Stimulated activated memory B cell treated with anti-CD40 and anti-IgM and Interleukin-4, amounts not matched to agents 10 μg/mL and 1 μg/mL and 100 μg/mL, for 72 hours (primary cell): ENCODE measurements at regions not wholly inside any gene's neighbourhood (a gene's known extent, or its start where the extent isn't known, plus 50 kb on each side); places are given as distances from the start of the nearest gene placed in this dataset.
"Not testable (repeated sequence)": the region's sequence is repeated elsewhere in the genome, so short reads cannot be mapped to it uniquely, and the experiment has no call there.

Experiments used
- ATAC-seq: fragments of 150-1000 bp; cut with Tn5 transposase; 2 replicates; pipeline ENCODE4 v1.10.0; 2021
- H3K27ac Mint-ChIP-seq: one replicate; pipeline ENCODE4 v1.8.0; 2022; ENCODE audit warnings: mild to moderate bottlenecking, mixed read lengths
- H3K27me3 Mint-ChIP-seq: one replicate; pipeline ENCODE4 v1.8.0; 2022; ENCODE audit warnings: mixed read lengths
- H3K36me3 Mint-ChIP-seq: one replicate; pipeline ENCODE4 v1.8.0; 2022; ENCODE audit warnings: mixed read lengths
- H3K4me1 Mint-ChIP-seq: one replicate; pipeline ENCODE4 v1.8.0; 2022; ENCODE audit warnings: mixed read lengths
- H3K4me3 Mint-ChIP-seq: one replicate; pipeline ENCODE4 v1.8.0; 2022; ENCODE audit warnings: mild to moderate bottlenecking, moderate library complexity, mixed read lengths
- H3K9me3 Mint-ChIP-seq: one replicate; pipeline ENCODE4 v1.8.0; 2022; ENCODE audit warnings: mixed read lengths

DNA sequence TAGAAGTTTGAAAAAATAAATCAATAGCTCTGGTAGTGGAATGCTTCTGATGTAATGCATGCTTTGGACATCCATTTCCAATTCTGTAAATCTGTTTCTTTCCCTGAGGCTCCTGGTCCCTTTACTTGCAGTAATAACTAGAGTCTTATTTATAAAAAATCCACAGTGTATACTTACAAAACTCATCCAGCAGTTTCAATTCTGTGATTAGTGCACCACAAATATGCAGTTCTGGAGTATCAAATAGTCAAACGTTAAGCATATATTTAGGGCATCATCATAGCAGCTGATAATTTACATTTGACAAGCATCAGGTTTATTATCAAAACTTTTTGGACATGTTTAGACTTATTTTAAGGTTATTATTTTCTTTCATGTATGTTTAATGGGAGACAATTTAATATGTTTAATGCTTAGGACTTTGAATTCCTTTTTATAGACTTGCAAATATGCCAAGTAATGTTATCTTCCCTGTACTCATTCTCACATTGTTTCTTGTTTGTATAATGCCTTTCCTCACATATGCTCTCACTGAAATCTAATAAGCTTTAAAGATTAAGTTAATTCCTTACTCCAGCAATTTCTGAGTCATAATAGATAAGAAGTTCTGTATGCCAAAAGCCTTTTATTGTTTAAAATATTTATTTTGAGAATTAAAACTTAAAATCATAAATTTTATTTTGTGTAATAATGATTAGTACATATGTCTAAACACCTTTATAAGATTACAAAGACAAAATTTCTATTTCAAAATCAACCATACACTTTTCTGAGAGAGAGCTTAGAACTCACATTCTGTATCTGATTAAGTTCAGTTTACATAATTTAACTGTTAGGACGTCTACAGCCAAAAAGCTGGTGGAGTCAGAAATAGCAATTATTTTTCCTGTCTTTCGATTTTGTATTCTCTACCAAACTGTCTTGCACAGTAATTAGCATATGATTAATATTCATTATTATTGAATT is 341.5 kb upstream of the TMEFF2 start:
- H3K4me3 Mint-ChIP-seq = no peak overlapping the region
- H3K36me3 Mint-ChIP-seq = no peaks in the 10 kb centered on the region
- ATAC-seq = no peak
- no peak overlapping the region for H3K27ac Mint-ChIP-seq
- H3K9me3 Mint-ChIP-seq = no peaks in the 10 kb centered on the region
- no peaks in the 10 kb centered on the region for H3K27me3 Mint-ChIP-seq
- H3K4me1 Mint-ChIP-seq = no peaks in the 10 kb centered on the region

DNA sequence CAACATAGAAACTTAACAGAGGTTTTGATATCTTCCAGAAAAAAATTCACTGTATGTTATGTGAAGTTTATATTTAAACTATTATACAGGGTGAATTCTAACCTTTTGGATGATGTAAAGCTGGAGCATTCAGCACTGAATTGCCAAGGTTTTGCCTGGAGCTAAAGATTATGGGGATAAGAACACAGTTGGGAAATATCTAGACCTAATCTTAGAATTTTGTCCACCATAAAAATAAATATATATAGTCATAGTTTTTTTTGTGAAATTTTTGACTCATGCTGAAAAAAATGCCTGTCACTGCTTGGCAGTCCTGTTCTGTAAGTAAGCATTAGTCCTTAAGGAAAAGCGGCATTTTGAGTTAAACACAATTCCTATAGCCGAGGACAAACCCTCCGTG is 339.3 kb upstream of the TMEFF2 start:
- ATAC-seq = no peak
- Mint-ChIP-seq H3K9me3 (peaks cover 3% of the 10 kb centered on the region), H3K4me3 (no peak overlapping the region), H3K4me1 (no peaks in the 10 kb centered on the region), H3K27ac (no peak overlapping the region), H3K36me3 (no peaks in the 10 kb centered on the region), H3K27me3 (no peaks in the 10 kb centered on the region)

DNA sequence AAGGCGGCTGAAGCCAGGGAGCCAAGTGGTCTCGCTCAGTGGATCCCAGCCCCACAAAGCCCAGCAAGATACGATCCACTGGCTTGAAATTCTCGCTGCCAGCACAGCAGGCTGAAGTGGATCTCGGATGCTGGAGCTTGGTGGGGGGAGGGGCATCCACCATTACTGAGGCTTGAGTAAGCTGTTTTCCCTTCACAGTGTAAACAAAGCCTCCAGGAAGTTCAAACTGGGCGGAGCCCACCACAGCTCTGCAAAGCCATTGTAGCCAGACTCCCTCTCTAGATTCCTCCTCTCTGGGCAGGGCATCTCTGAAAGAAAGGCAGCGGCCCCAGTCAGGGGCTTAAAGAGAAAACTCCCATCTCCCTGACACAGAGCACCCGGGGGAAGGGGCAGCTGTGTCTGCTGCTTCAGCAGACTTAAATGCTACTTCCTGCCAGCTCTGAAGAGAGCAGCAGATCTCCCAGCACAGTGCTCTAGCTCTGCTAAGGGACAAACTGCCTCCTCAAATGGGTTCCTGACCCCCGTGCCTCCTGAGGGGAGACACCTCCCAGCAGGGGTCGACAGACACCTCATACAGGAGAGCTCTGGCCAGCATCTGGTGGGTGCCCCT is 330.0 kb upstream of the TMEFF2 start:
- not testable (repeated sequence) for H3K4me1 Mint-ChIP-seq, H3K36me3 Mint-ChIP-seq, H3K27ac Mint-ChIP-seq, H3K4me3 Mint-ChIP-seq, H3K9me3 Mint-ChIP-seq, H3K27me3 Mint-ChIP-seq, ATAC-seq

DNA sequence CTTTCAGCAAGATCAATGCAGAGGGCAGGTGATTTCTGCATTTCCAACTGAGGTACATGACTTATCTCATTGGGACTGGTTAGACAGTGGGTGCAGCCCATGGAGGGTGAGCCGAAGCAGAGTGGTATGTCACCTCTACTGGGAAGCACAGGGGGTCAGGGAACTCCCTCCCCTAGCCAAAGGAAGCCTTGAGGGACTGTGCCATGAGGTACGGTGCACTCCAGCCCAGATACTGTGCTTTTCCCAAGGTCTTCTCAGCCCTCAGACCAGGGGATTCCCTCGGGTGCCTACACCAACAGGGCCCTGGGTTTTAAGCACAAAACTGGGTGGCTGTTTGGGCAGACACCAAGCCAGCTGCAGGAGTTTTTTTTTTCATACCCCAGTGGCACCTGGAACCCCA is 329.5 kb upstream of the TMEFF2 start:
- not testable (repeated sequence) for H3K9me3 Mint-ChIP-seq, H3K36me3 Mint-ChIP-seq, H3K27ac Mint-ChIP-seq, H3K4me3 Mint-ChIP-seq, ATAC-seq, H3K27me3 Mint-ChIP-seq, H3K4me1 Mint-ChIP-seq

DNA sequence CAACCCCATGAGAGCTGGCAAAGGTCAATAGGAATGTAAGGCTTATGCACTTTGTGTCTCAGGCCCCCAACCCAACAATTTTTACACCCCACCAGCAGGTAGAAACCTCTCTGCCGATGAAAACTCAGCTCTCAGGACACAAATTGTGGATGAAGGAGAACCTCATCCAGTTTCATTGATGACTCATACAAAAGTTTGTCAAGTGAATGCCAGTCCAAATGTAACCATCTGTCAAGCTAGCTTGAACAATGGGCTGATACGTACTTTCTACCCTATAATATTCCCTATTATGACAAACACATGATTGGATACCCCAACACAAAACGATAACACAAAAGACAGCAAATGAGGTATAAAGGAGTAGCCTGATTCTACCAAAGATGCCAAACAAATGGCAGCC is 321.2 kb upstream of the TMEFF2 start:
- Mint-ChIP-seq H3K27ac (no peak overlapping the region), H3K4me1 (no peaks in the 10 kb centered on the region), H3K27me3 (peaks cover 6% of the 10 kb centered on the region), H3K4me3 (no peak overlapping the region), H3K9me3 (no peaks in the 10 kb centered on the region), H3K36me3 (no peaks in the 10 kb centered on the region)
- no peak for ATAC-seq

DNA sequence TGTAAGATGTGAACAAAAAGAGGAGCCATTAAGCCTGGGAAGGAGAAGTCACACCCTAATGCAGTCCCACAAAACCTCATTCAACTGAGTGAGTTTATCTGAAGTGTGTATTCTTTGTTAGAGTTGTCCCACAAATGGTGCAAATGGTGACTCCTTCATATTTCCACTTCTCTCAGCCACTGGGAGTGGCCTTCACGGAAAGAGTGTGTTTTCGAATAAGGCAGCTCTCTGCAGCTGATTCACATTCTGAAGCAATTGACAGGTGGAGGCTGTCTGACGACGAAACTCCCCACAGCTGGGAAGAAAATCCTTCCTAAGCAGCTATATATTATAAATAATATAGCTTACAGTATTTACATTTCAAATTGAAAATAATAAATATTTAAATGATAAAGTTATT is 318.8 kb upstream of the TMEFF2 start:
- H3K27ac Mint-ChIP-seq = no peak overlapping the region
- no peaks in the 10 kb centered on the region for H3K36me3 Mint-ChIP-seq
- H3K4me3 Mint-ChIP-seq = no peak overlapping the region
- H3K4me1 Mint-ChIP-seq = no peaks in the 10 kb centered on the region
- H3K27me3 Mint-ChIP-seq = no peaks in the 10 kb centered on the region
- ATAC-seq = no peak
- no peaks in the 10 kb centered on the region for H3K9me3 Mint-ChIP-seq

DNA sequence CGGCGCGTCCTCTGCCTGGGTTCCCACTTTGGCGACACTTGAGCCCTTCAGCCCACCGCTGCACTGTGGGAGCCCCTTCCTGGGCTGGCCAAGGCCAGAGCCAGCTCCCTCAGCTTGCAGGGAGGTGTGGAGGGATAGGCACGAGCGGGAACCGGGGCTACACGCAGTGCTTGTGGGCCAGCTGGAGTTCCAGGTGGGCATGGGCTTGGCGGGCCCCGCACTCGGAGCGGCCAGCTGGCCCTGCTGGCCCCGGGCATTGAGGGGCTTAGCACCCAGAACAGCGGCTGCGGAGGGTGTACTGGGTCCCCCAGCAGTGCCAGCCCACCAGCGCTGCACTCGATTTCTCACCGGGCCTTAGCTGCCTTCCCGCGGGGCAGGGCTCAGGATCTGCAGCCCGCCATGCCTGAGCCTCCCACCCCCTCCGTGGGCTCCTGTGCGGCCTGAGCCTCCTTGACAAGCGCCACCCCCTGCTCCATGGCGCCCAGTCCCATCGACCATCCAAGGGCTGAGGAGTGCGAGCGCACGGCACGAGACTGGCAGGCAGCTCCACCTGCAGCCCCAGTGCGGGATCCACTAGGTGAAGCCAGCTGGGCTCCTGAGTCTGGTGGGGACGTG is 313.2 kb upstream of the TMEFF2 start:
- not testable (repeated sequence) for H3K27me3 Mint-ChIP-seq, H3K9me3 Mint-ChIP-seq, H3K36me3 Mint-ChIP-seq, ATAC-seq, H3K4me3 Mint-ChIP-seq, H3K27ac Mint-ChIP-seq, H3K4me1 Mint-ChIP-seq

DNA sequence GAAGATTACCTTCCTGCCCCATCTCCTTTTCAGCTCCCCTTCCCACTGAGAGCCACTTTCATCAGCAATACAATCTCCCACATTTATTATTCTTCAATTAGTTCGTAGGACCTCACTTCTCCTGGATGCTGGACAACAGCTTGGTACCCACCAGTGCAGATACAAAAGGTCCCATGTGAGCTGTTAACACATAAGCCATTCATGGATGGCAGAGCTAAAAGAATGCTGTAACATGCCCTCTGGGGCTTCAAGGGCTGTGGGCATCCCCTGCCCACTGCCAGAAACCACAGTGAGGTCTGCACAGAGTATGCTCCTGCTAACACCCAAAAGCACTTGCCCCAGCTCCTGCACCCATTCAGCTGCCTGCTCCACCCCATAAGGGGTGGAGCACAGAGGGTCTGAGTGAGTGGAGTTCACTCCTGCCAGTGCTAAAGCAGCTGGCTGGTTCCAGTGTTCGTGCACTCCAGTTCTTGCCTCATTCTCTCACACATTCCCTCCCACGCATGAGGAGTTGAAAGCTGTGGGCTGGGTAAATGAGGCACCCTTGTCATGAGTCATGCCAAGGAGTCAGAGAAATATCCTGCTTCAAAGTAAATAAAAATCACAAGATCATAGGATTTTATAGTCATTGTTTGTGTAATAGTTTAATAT is 305.9 kb upstream of the TMEFF2 start:
- Mint-ChIP-seq H3K9me3 (no peaks in the 10 kb centered on the region), H3K27ac (no peak overlapping the region), H3K27me3 (no peaks in the 10 kb centered on the region), H3K36me3 (no peaks in the 10 kb centered on the region), H3K4me1 (no peaks in the 10 kb centered on the region), H3K4me3 (no peak overlapping the region)
- ATAC-seq = peak; percentile 14

DNA sequence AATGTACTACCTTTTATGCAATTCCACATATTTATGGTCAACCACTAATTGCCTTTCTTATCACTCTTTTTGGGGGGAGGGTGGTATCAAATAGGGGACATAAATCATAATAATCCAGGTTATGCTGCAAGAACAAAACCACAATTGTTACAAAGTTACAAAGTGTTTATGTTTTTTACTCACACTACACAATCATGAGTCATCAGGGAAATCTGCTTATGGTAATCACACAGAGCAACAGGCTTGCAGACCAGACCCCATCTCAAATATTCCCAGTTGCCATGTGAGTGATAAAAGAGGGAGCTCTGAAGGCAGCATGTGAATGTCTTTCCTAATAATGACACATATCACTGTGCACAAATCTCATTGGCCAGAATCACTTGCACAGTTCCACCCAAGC is 304.7 kb upstream of the TMEFF2 start:
- H3K27ac Mint-ChIP-seq = no peak overlapping the region
- H3K4me3 Mint-ChIP-seq = no peak overlapping the region
- ATAC-seq = no peak
- H3K36me3 Mint-ChIP-seq = no peaks in the 10 kb centered on the region
- no peaks in the 10 kb centered on the region for H3K4me1 Mint-ChIP-seq
- H3K9me3 Mint-ChIP-seq = no peaks in the 10 kb centered on the region
- H3K27me3 Mint-ChIP-seq = no peaks in the 10 kb centered on the region

DNA sequence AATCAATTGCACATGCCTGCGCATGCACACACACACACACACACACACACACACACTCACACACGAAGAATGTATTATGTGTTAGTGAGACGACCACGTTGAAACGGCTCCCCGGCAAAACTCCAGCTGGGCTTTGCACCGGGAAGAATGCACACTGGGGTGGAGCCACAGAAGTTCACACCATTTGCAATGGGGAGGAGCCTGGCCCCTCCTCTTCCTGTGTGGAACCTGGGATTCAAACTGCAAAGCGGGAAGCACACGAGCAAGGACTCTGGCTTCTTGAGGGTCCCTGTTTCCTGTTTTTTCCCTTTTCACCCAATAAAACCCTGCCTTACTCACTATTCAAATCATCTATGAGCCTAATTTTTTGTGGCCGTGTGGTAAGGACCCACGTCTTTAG is 304.0 kb upstream of the TMEFF2 start:
- no peak for ATAC-seq
- H3K4me1 Mint-ChIP-seq = no peaks in the 10 kb centered on the region

DNA sequence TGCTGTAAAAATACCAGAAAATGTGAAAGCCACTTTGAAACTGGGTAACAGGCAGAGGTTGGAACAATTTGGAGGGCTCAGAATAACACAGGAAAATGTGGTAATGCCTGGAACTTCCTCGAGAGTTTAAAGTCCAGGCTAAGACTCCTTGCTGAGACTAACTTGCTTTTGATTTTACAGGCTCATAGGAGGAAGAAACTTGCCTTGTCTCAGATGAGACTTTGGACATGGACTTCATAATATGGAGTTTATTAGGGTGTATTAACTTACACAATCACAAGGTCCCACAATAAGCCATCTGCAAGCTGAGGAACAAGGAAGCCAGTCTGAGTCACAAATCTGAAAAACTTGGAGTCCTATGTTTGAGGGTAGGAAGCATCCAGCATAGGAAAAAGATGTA is 293.4 kb upstream of the TMEFF2 start:
- H3K4me3 Mint-ChIP-seq, H3K36me3 Mint-ChIP-seq, H3K27me3 Mint-ChIP-seq, H3K9me3 Mint-ChIP-seq, H3K27ac Mint-ChIP-seq, H3K4me1 Mint-ChIP-seq, ATAC-seq: not testable (repeated sequence)

More for the DNA sequence above, 304.0 kb upstream of the TMEFF2 start:
- Mint-ChIP-seq H3K4me3 (no peak overlapping the region), H3K27ac (no peak overlapping the region), H3K27me3 (no peaks in the 10 kb centered on the region), H3K36me3 (no peaks in the 10 kb centered on the region), H3K9me3 (no peaks in the 10 kb centered on the region)

DNA sequence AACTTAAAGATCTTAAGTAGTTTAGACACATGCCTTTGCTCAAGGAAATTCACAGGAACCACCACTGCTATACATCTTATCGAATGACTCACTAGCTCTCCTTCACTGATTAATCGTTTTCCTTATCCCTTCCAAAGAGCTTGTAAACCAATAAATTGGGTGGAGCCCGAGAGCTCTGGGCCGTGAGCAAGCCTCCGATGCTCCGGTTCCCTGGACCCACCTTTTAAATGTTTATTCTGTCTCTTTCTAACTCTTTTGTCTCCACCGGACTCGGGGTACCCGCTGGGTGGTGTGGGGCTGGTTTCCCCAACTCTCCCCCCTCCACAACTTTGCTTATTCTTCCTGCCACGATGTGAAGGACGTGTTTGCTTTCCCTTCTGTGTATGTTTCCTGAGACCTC is 292.9 kb upstream of the TMEFF2 start:
- no peak overlapping the region for H3K4me3 Mint-ChIP-seq
- no peak for ATAC-seq
- H3K36me3 Mint-ChIP-seq = no peaks in the 10 kb centered on the region
- no peaks in the 10 kb centered on the region for H3K27me3 Mint-ChIP-seq
- H3K4me1 Mint-ChIP-seq = no peaks in the 10 kb centered on the region
- no peak overlapping the region for H3K27ac Mint-ChIP-seq
- H3K9me3 Mint-ChIP-seq = peaks cover 3% of the 10 kb centered on the region

DNA sequence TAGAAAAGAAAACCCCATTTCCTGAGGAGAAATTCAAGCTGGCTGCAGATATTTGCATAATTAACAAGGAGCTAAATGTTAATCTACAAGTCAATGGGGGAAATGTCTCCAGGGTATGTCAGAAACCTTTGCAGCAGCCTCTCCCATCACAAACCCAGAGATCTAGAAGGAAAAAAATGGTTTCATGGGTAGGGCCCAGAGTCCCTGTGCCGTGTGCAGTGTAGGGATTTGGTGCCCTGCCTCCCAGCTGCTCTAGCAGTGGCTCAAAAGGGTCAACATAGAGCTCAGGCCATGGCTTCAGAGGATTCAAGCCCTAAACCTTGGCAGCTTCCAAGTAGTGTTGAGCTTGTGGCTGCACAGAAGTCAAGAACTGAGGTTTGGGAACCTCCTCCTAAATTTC is 290.2 kb upstream of the TMEFF2 start:
- no peak for ATAC-seq
- Mint-ChIP-seq H3K36me3 (no peaks in the 10 kb centered on the region), H3K4me3 (no peak overlapping the region), H3K9me3 (peaks cover 3% of the 10 kb centered on the region), H3K4me1 (no peaks in the 10 kb centered on the region), H3K27me3 (no peaks in the 10 kb centered on the region), H3K27ac (no peak overlapping the region)

DNA sequence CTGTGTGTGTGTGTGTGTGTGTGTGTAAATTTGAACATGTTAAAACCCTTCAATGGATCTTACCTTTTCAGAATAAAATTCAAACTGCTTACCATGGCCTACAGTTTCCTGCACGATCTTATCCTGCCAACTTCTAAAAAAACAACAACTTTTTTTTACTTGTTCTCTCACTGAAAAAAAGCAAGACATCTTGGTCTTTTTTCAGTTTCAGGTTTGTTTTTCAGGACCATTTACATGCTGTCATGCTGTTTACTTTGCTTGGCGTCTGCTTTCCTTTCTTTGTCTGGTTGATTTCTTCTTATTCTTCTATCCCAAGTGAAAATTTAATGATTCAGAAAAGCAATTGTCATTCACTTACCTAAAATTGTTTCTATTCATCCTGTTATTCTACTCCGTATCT is 286.3 kb upstream of the TMEFF2 start:
- no peak for ATAC-seq
- H3K9me3 Mint-ChIP-seq = peaks cover 5% of the 10 kb centered on the region
- no peak overlapping the region for H3K27ac Mint-ChIP-seq

DNA sequence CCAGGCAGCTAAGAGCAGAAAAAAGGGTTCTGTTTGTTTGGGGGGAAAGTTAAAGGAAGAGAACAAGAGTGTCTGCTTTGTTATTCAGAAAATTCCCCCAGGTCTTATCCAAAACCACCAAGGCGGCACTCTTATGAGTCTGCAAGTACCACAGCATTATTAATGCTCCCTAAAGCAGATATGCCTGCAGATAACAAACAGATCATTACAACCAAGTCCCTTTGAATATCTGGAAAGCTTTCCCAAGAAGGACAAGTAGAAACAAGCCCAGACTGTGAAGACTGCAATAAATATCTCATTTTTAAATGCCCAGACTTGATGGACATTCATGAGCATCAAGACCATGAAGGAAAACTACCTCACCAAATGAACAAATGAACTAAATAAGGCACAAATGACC is 278.6 kb upstream of the TMEFF2 start:
- ATAC-seq = no peak
- Mint-ChIP-seq H3K27me3 (no peaks in the 10 kb centered on the region), H3K9me3 (peaks cover 6% of the 10 kb centered on the region), H3K4me1 (no peaks in the 10 kb centered on the region), H3K27ac (no peak overlapping the region), H3K36me3 (no peaks in the 10 kb centered on the region), H3K4me3 (no peak overlapping the region)

More for the DNA sequence above, 286.3 kb upstream of the TMEFF2 start:
- Mint-ChIP-seq H3K27me3 (no peaks in the 10 kb centered on the region), H3K4me3 (no peak overlapping the region), H3K4me1 (no peaks in the 10 kb centered on the region), H3K36me3 (no peaks in the 10 kb centered on the region)
